HEK293 (cell line): ENCODE measurements at regions not wholly inside any gene's neighbourhood (a gene's known extent, or its start where the extent isn't known, plus 50 kb on each side); places are given as distances from the start of the nearest gene placed in this dataset.

ENCODE experiments used
- CTCF ChIA-PET: fragments of 350-600 bp; formaldehyde crosslinking; extraction: SDS; loops from one replicate; lab custom pipeline; 2021; ENCODE audit warnings: antibody characterized with exemption; lab: Yijun Ruan, JAX
- POLR2A ChIA-PET: fragments of 300-600 bp; formaldehyde crosslinking; extraction: SDS; loops from one replicate; lab custom pipeline; 2020; ENCODE audit warnings: antibody characterized with exemption, inconsistent platforms; lab: Yijun Ruan, JAX
- H3K27ac ChIP-seq: fragments of 200-500 bp; sonication (Bioruptor generic); 2 replicates; pipeline ENCODE4 v1.5.1; 2014; ENCODE audit warnings: low read depth, low read length, control low read depth, inconsistent platforms; ENCODE audit errors: extremely low read depth
- H3K36me3 ChIP-seq, 2 experiments: fragments of 200-500 bp in 1 of 2; sonication (Bioruptor generic) in 1 of 2; 1 replicate in 1 of 2; 2 replicates in 1 of 2; pipeline ENCODE4 v1.5.1; 2014 to 2017; ENCODE audit warnings: inconsistent platforms in 2 of 2, low read length in 2 of 2; ENCODE audit not compliant: control insufficient read depth in 2 of 2, insufficient read depth in 1 of 2
- H3K4me1 ChIP-seq: fragments of 200-500 bp; sonication (Bioruptor generic); 2 replicates; pipeline ENCODE4 v1.5.1; 2014; ENCODE audit warnings: mild to moderate bottlenecking, low read length, inconsistent platforms; ENCODE audit not compliant: control insufficient read depth, insufficient read depth
- H3K4me3 ChIP-seq: 2 replicates; pipeline ENCODE4 v1.5.1; 2011; ENCODE audit warnings: low read depth, mild to moderate bottlenecking, control low read depth, low read length, moderate library complexity
- H3K9me3 ChIP-seq: fragments of 200-500 bp; sonication (Bioruptor generic); 2 replicates; pipeline ENCODE4 v1.5.1; 2014; ENCODE audit warnings: low read depth, low read length, inconsistent platforms; ENCODE audit not compliant: control insufficient read depth, insufficient read depth
- ATF2 ChIP-seq: fragments of 450-650 bp; formaldehyde crosslinking; IDR thresholded peaks from 2 replicates; pipeline ENCODE4 v1.5.1; 2016; ENCODE audit warnings: missing biosample characterization, missing genetic modification characterization, low read depth
- BCL11A ChIP-seq: fragments of 450-650 bp; formaldehyde crosslinking; IDR thresholded peaks from 2 replicates; pipeline ENCODE4 v1.5.1; 2016; ENCODE audit warnings: low read depth, missing biosample characterization, missing genetic modification characterization
- ELK4 ChIP-seq: IDR thresholded peaks from 2 replicates; pipeline ENCODE4 v1.6.1; 2011; ENCODE audit warnings: mild to moderate bottlenecking, low read depth, low read length, borderline replicate concordance
- GFI1B ChIP-seq: fragments of 450-650 bp; formaldehyde crosslinking; IDR thresholded peaks from 2 replicates; pipeline ENCODE4 v1.5.1; 2016; ENCODE audit warnings: missing biosample characterization, missing genetic modification characterization
- HOXA7 ChIP-seq: sonication (generic); formaldehyde crosslinking; IDR thresholded peaks from 2 replicates; pipeline ENCODE4 v1.8.1; 2022; ENCODE audit warnings: missing genetic modification reagents, borderline replicate concordance
- PRDM1 ChIP-seq: fragments of 450-650 bp; formaldehyde crosslinking; IDR thresholded peaks from 2 replicates; pipeline ENCODE4; 2016; ENCODE audit warnings: missing biosample characterization, missing genetic modification characterization
- REPIN1 ChIP-seq: fragments of 450-650 bp; formaldehyde crosslinking; IDR thresholded peaks from 2 replicates; pipeline ENCODE4 v1.5.1; 2017; ENCODE audit warnings: missing biosample characterization, missing genetic modification characterization, low read depth
- SALL2 ChIP-seq: fragments of 450-650 bp; formaldehyde crosslinking; IDR thresholded peaks from 2 replicates; pipeline ENCODE4 v1.5.0; 2017; ENCODE audit warnings: missing biosample characterization, mild to moderate bottlenecking, missing genetic modification characterization, borderline replicate concordance
- SCRT1 ChIP-seq: fragments of 450-650 bp; formaldehyde crosslinking; IDR thresholded peaks from 2 replicates; pipeline ENCODE4 v1.5.1; 2016; ENCODE audit warnings: missing biosample characterization, missing genetic modification characterization, borderline replicate concordance
- SP3 ChIP-seq: fragments of 450-650 bp; formaldehyde crosslinking; IDR thresholded peaks from 2 replicates; pipeline ENCODE4 v1.5.1; 2016; ENCODE audit warnings: missing biosample characterization, missing genetic modification characterization
- TSHZ1 ChIP-seq: fragments of 450-650 bp; formaldehyde crosslinking; IDR thresholded peaks from 2 replicates; pipeline ENCODE4 v1.5.1; 2016; ENCODE audit warnings: missing biosample characterization, missing genetic modification characterization, borderline replicate concordance
- ZBTB1 ChIP-seq: fragments of 450-650 bp; formaldehyde crosslinking; IDR thresholded peaks from 2 replicates; pipeline ENCODE4 v1.5.1; 2016; ENCODE audit warnings: missing biosample characterization, missing genetic modification characterization
- ZNF16 ChIP-seq: fragments of 450-650 bp; formaldehyde crosslinking; IDR thresholded peaks from 2 replicates; pipeline ENCODE4 v1.5.1; 2016; ENCODE audit warnings: low read depth, missing biosample characterization, missing genetic modification characterization
- ZNF549 ChIP-seq: fragments of 450-650 bp; IDR thresholded peaks from 2 replicates; pipeline ENCODE4 v1.5.1; 2018; ENCODE audit warnings: missing biosample characterization, missing genetic modification characterization, mild to moderate bottlenecking, inconsistent platforms, moderate library complexity
- ZNF571 ChIP-seq: fragments of 450-650 bp; formaldehyde crosslinking; IDR thresholded peaks from 2 replicates; pipeline ENCODE4 v1.5.0; 2017; ENCODE audit warnings: missing biosample characterization, missing genetic modification characterization
- ZNF610 ChIP-seq: fragments of 450-650 bp; formaldehyde crosslinking; IDR thresholded peaks from 2 replicates; pipeline ENCODE4 v1.5.1; 2016; ENCODE audit warnings: missing biosample characterization, missing genetic modification characterization, borderline replicate concordance
- ZNF623 ChIP-seq: fragments of 450-650 bp; formaldehyde crosslinking; IDR thresholded peaks from 2 replicates; pipeline ENCODE4 v1.5.1; 2016; ENCODE audit warnings: missing biosample characterization, missing genetic modification characterization
- TF ChIP-seq, protein P1 (sequence below): sonication (generic); formaldehyde crosslinking; IDR thresholded peaks from 2 replicates; pipeline ENCODE4 v1.8.1; 2022; ENCODE audit warnings: mild to moderate bottlenecking, moderate library complexity, missing genetic modification reagents
- TF ChIP-seq, protein P2 (sequence below): fragments of 450-650 bp; formaldehyde crosslinking; optimal IDR thresholded peaks from 2 replicates; pipeline ENCODE3; 2016; ENCODE audit warnings: missing biosample characterization, mild to moderate bottlenecking, missing genetic modification characterization
- TF ChIP-seq, protein P3 (sequence below): fragments of 450-650 bp; formaldehyde crosslinking; IDR thresholded peaks from 2 replicates; pipeline ENCODE4 v1.5.1; 2017; ENCODE audit warnings: missing biosample characterization, missing genetic modification characterization

DNA sequence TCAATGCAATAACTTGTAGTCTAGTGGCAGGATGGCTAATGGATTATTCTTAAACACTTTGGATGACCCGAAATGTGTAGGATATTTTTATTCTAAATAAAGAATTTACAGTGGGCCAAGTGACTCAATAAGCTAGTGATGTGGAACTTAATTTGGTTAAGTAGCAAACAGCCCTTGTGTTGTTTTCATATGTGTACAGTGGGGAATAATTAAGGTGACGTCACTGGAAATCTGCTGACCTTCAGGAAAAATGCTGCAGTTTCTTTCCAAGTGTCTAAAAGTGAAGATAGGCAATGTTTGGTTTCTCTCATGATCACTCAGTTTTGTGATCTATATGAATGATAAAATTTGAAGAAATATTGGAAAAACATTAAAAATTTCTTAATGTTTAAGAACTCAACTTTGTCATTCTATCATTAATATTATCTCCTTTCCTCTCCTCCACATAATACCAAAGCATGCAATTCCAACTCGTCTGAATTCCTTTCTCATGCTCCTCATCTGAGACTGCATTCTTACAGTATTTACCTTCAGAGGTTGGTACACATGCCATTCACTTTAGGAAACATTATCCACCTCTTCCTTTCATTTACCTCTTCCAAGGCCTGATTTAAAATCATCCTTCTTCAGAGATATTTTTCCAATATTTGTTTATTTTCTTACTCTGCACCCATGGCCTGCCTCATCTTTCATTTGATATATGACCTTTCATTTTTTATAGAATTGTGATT lies 414.6 kb upstream of the ARPP21 start:
- no peaks in the 10 kb centered on the region for H3K4me1 ChIP-seq
- ChIA-PET CTCF (interaction anchor here (0.6 kb wide), 1 partner anchor 605 kb away, joined by 3 read pairs; no protein-coding TSS in a partner anchor), POLR2A (no interaction called here)
- no peak overlapping the region for H3K4me3 ChIP-seq
- H3K36me3 ChIP-seq, result no peaks in the 10 kb centered on the region
- no peak overlapping the region for H3K27ac ChIP-seq
- H3K9me3 ChIP-seq, result no peaks in the 10 kb centered on the region
- no peak for TF ChIP-seq ATF2 (tag by site-specific recombination)

DNA sequence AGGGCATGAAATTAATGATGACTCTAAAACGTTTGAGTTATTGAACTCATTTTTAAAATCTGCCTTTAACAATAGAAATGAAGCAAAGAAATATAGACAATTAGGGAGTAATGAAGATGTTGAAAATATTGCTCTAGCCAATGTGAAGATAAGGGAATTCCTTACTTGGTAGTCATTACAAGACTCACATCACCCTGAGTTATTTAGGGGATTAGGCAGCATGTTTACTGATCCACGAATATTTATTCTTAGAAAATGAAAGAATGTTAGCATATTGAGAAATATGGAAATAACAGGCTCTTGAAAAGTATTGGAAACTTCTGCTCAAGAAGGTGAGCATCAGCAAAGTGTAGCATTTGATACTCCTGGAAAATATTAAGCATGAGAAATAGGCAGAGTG lies 398.1 kb upstream of the ARPP21 start:
- Histone ChIP-seq H3K4me1 (no peaks in the 10 kb centered on the region), H3K36me3 (no peaks in the 10 kb centered on the region), H3K27ac (no peak overlapping the region), H3K4me3 (no peak overlapping the region), H3K9me3 (no peaks in the 10 kb centered on the region)
- ChIA-PET CTCF (no interaction called here), POLR2A (no interaction called here)
- TF ChIP-seq HOXA7 (CRISPR knock-in tag) (no peak), ELK4 (no peak), ZNF571 (tag by site-specific recombination) (no peak), BCL11A (no peak), ZNF16 (tag by site-specific recombination) (no peak), ZNF549 (no peak), ZNF623 (tag by site-specific recombination) (no peak), ZBTB1 (no peak), ZNF610 (no peak), GFI1B (tag by site-specific recombination) (no peak), SALL2 (tag by site-specific recombination) (no peak), PRDM1 (tag by site-specific recombination) (no peak), SCRT1 (tag by site-specific recombination) (no peak), TSHZ1 (tag by site-specific recombination) (no peak), SP3 (no peak), REPIN1 (tag by site-specific recombination) (no peak)
- TF ChIP-seq, protein P1, sequence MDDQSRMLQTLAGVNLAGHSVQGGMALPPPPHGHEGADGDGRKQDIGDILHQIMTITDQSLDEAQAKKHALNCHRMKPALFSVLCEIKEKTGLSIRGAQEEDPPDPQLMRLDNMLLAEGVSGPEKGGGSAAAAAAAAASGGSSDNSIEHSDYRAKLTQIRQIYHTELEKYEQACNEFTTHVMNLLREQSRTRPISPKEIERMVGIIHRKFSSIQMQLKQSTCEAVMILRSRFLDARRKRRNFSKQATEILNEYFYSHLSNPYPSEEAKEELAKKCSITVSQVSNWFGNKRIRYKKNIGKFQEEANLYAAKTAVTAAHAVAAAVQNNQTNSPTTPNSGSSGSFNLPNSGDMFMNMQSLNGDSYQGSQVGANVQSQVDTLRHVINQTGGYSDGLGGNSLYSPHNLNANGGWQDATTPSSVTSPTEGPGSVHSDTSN, result no peak
- TF ChIP-seq, protein P2, sequence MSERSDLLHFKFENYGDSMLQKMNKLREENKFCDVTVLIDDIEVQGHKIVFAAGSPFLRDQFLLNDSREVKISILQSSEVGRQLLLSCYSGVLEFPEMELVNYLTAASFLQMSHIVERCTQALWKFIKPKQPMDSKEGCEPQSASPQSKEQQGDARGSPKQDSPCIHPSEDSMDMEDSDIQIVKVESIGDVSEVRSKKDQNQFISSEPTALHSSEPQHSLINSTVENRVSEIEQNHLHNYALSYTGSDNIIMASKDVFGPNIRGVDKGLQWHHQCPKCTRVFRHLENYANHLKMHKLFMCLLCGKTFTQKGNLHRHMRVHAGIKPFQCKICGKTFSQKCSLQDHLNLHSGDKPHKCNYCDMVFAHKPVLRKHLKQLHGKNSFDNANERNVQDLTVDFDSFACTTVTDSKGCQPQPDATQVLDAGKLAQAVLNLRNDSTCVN, result no peak
- TF ChIP-seq, protein P3, sequence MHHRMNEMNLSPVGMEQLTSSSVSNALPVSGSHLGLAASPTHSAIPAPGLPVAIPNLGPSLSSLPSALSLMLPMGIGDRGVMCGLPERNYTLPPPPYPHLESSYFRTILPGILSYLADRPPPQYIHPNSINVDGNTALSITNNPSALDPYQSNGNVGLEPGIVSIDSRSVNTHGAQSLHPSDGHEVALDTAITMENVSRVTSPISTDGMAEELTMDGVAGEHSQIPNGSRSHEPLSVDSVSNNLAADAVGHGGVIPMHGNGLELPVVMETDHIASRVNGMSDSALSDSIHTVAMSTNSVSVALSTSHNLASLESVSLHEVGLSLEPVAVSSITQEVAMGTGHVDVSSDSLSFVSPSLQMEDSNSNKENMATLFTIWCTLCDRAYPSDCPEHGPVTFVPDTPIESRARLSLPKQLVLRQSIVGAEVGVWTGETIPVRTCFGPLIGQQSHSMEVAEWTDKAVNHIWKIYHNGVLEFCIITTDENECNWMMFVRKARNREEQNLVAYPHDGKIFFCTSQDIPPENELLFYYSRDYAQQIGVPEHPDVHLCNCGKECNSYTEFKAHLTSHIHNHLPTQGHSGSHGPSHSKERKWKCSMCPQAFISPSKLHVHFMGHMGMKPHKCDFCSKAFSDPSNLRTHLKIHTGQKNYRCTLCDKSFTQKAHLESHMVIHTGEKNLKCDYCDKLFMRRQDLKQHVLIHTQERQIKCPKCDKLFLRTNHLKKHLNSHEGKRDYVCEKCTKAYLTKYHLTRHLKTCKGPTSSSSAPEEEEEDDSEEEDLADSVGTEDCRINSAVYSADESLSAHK (tag by site-specific recombination), result no peak
